Right lobe of liver (tissue), 4 donors: ENCODE measurements at regions not wholly inside any gene's neighbourhood (a gene's known extent, or its start where the extent isn't known, plus 50 kb on each side); places are given as distances from the start of the nearest gene placed in this dataset.

Source experiments
- CTCF ChIP-seq, 4 donors: fragments of 200-600 bp in 3 of 4; fragments of 450-650 bp in 1 of 4; IDR thresholded peaks; one replicate each; pipeline versions ENCODE4 v1.5.1 to v1.8.0; 2016 to 2022; ENCODE audit warnings: antibody characterized with exemption in 4 of 4, mild to moderate bottlenecking in 2 of 4
- POLR2A ChIP-seq: fragments of 450-650 bp; IDR thresholded peaks from one replicate; pipeline ENCODE4 v1.6.1; 2017; ENCODE audit warnings: antibody characterized with exemption, mild to moderate bottlenecking
- donor health status: DM: no; HTN: no; CAD: no.
- donor health status: DM: no; HTN: no; CAD: no.
- donor health status: DM: no; HTN: yes; CAD: no.

GRCh38 chr5:159601216-159601615, 270.9 kb upstream of the IL12B start:
- TF ChIP-seq CTCF (IDR thresholded peaks at IDR 0.05) (no peak), POLR2A (no peak)
